IMR-90 (cell line): ENCODE measurements at regions not wholly inside any gene's neighbourhood (a gene's known extent, or its start where the extent isn't known, plus 50 kb on each side); places are given as distances from the start of the nearest gene placed in this dataset.

Source experiments
- CEBPB ChIP-seq: IDR thresholded peaks from 2 replicates; pipeline ENCODE4 v1.6.1; 2012; ENCODE audit warnings: low read depth, low read length, improper control_type of control experiment
- CTCF ChIP-seq: conservative IDR thresholded peaks from 2 replicates; pipeline ENCODE4 v1.5.1; 2012; ENCODE audit warnings: mild to moderate bottlenecking, low read depth, low read length, improper control_type of control experiment
- FOS ChIP-seq: fragments of 150-350 bp; IDR thresholded peaks from 2 replicates; pipeline ENCODE4 v1.6.1; 2016; ENCODE audit warnings: low read depth, low read length
- MAFK ChIP-seq: IDR thresholded peaks from 2 replicates; pipeline ENCODE4 v1.6.1; 2012; ENCODE audit warnings: low read depth, low read length, improper control_type of control experiment
- NFE2L2 ChIP-seq: fragments of 150-350 bp; IDR thresholded peaks from 2 replicates; pipeline ENCODE4 v1.6.1; 2016; ENCODE audit warnings: low read depth, mild to moderate bottlenecking, low read length
- POLR2A ChIP-seq: IDR thresholded peaks from 2 replicates; pipeline ENCODE4 v1.6.1; 2012; ENCODE audit warnings: mild to moderate bottlenecking, low read depth, low read length
- RAD21 ChIP-seq: IDR thresholded peaks from 2 replicates; pipeline ENCODE4 v1.6.1; 2012; ENCODE audit warnings: low read length, improper control_type of control experiment
- SMC3 ChIP-seq: fragments of 150-350 bp; IDR thresholded peaks from 2 replicates; pipeline ENCODE4 v1.6.1; 2016; ENCODE audit warnings: low read depth, mild to moderate bottlenecking, antibody characterized with exemption, low read length, moderate library complexity
- USF2 ChIP-seq: fragments of 150-350 bp; IDR thresholded peaks from 2 replicates; pipeline ENCODE4 v1.6.1; 2017; ENCODE audit warnings: mild to moderate bottlenecking, antibody characterized with exemption, low read length, low read depth

GRCh38 chr12:40584763-40585162 lies 107.5 kb upstream of the CNTN1 start:
- no peak for TF ChIP-seq CTCF
- no peak for TF ChIP-seq USF2
- no peak for TF ChIP-seq NFE2L2
- no peak for TF ChIP-seq POLR2A
- TF ChIP-seq CEBPB, result no peak
- no peak for TF ChIP-seq FOS
- TF ChIP-seq SMC3, result no peak
- TF ChIP-seq RAD21, result no peak
- no peak for TF ChIP-seq MAFK
